Epithelial cell of esophagus (primary cell): ENCODE measurements at regions not wholly inside any gene's neighbourhood (a gene's known extent, or its start where the extent isn't known, plus 50 kb on each side); places are given as distances from the start of the nearest gene placed in this dataset.
"Not testable (repeated sequence)": the region's sequence is repeated elsewhere in the genome, so short reads cannot be mapped to it uniquely, and the experiment has no call there.

Experiments
- DNase-seq: peaks from one replicate; pipeline ENCODE4 v3.0.0; 2010; ENCODE audit warnings: low read depth
- H3K4me3 ChIP-seq: 2 replicates; pipeline ENCODE4 v1.5.1; 2011; ENCODE audit warnings: mild to moderate bottlenecking, low read length, control low read depth
- TF ChIP-seq, protein P1 (sequence below): IDR thresholded peaks from 2 replicates; pipeline ENCODE4 v1.5.1; 2011; ENCODE audit warnings: low read depth, mild to moderate bottlenecking, low read length, control low read depth, inconsistent platforms; ENCODE audit not compliant: insufficient read depth; ENCODE audit errors: missing control alignments

DNA sequence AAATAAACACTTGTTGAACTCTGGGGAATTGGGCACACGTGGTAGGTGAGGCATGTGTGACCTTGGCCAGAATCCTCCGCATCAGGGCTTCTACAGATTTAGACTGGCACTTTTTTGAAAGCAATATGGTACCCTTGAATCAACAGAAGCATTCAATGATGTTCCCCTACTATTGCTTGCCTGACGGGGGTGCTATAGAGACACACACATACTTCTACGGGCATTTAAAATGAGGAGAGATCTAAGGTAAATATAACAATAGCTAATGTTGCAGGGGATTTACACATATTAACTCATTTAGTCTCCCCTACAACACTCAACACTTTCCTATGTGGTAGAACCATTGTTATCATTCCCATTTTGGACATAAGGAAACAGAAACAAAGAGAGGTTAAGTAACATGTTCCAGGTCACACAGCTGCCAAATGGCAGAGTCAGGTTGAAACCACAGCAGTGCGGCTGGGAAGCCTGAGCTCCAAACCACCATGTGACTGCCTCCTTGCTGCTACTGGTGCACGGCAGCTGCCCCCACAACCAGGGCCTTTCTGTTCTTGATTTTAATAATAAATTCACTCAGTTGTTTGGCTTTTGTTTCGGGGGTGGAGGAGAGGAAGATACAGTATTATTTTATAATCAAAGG lies 147.4 kb downstream of the ZNF281 start:
- TF ChIP-seq, protein P1, sequence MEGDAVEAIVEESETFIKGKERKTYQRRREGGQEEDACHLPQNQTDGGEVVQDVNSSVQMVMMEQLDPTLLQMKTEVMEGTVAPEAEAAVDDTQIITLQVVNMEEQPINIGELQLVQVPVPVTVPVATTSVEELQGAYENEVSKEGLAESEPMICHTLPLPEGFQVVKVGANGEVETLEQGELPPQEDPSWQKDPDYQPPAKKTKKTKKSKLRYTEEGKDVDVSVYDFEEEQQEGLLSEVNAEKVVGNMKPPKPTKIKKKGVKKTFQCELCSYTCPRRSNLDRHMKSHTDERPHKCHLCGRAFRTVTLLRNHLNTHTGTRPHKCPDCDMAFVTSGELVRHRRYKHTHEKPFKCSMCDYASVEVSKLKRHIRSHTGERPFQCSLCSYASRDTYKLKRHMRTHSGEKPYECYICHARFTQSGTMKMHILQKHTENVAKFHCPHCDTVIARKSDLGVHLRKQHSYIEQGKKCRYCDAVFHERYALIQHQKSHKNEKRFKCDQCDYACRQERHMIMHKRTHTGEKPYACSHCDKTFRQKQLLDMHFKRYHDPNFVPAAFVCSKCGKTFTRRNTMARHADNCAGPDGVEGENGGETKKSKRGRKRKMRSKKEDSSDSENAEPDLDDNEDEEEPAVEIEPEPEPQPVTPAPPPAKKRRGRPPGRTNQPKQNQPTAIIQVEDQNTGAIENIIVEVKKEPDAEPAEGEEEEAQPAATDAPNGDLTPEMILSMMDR, result no peak
- no peak for DNase-seq
- no peak overlapping the region for H3K4me3 ChIP-seq

DNA sequence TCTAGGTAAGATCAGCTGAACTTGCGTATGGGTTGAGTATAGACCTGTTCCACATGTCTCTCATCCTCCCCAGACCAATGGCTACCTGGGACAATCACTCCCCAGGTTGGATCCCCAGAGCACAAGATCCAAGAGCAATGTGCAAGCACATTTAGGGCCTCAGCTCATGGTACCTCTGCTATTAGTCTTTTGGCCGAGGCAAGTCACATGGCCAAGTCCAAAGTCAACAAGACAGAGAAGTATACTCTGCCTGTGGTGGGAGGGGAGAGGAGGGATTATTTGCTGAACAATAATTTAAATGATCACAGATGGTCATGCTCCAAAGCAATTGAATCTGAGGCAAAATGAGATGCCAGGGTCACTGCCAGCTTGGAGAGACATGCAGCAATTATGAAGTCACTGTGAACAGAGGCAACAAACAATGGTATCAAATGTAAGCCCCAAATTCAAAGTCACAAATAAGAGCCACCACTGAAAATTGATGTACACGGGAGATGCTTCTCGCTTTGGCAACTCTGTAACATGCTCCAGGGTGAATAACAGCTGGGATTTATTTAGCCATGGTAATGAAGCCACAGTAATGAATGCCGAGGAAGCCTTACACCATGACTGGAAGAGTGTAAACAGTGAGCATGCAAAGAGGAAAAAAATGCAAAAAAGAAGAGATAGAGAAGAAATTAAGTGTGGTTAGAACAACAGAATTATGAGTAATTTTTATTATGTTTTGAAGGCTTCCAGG lies 149.1 kb downstream of the ZNF281 start:
- H3K4me3 ChIP-seq, result no peak overlapping the region
- TF ChIP-seq, protein P1, result no peak
- DNase-seq, result no peak

DNA sequence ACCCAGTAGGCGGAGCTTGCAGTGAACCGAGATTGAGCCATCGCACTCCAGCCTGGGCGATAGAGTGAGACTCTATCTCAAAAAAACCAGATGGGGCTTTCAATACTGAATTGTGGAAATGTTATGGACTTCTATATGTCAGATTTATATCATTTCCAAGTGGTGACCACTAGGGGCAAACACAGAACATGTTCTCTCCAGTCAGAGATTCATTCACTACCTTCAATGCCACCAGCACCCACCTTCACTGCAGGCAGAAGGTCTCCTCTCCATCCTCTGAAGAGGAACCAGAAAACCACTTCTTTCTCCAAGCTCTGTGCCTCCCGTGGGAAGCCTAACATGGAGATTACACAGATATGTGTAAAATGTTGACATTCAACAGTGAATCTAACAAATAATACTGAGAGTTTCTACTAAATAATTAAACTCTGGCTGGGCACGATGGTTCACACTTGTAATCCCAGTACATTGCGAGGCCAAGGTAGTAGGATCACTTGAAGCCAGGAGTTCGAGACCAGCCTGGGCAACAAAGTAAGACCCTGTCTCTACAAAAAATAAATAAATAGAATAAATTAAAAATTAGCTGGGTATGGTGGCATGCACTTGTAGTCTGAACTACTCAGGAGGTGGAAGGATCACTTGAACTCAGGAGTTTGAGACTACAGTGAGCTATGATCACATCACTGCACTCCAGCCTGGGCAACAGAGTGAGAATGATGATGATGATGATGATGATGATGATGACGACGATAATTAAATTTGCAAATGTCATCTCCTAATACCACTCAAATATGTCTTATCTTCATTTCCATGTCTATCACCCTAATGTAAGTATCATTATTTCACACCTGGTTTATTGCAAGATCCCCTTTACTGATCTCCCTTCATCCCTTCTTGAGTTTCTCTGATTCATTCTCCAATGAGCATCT lies 151.1 kb downstream of the ZNF281 start:
- H3K4me3 ChIP-seq, result no peak overlapping the region
- peak; percentile 48 for DNase-seq
- TF ChIP-seq, protein P1, result peak; percentile 55

DNA sequence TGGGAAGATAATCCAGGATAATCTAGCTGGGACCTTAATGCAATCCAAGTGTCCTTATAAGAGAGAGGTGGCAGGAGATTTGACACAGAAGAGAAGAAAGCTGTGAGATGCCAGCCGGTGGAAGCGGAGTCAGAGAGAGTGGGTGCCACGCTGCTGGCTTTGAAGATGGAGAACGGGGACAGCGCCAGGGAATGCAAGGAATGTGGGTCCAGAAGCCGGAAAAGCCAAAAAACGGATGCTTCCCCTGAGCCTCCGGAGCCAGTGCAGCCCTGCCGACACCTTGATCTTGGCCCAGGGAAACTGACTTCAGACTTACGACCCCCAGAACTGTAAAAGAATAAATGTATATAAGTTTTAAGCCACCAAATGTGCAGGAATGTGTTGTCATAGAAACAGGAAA lies 152.6 kb downstream of the ZNF281 start:
- no peak overlapping the region for H3K4me3 ChIP-seq
- no peak for DNase-seq
- TF ChIP-seq, protein P1, result no peak

DNA sequence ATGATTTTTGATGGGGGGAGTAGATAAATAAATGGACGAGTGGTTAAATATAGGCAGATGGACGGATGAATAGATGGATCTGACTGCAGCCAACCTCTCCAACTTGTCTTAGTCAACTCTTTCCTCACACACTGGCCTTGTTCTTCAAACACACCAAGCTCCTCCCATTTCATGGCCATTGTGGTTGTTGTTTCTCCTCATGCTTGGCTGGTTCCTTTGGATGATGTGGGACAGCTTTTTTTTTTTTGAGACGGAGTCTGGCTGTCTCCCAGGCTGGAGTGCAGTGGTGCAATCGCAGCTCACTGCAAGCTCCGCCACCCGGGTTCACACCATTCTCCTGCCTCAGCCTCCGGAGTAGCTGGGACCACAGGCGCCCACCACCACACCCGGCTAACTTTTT lies 155.2 kb downstream of the ZNF281 start:
- DNase-seq, H3K4me3 ChIP-seq: not testable (repeated sequence)

DNA sequence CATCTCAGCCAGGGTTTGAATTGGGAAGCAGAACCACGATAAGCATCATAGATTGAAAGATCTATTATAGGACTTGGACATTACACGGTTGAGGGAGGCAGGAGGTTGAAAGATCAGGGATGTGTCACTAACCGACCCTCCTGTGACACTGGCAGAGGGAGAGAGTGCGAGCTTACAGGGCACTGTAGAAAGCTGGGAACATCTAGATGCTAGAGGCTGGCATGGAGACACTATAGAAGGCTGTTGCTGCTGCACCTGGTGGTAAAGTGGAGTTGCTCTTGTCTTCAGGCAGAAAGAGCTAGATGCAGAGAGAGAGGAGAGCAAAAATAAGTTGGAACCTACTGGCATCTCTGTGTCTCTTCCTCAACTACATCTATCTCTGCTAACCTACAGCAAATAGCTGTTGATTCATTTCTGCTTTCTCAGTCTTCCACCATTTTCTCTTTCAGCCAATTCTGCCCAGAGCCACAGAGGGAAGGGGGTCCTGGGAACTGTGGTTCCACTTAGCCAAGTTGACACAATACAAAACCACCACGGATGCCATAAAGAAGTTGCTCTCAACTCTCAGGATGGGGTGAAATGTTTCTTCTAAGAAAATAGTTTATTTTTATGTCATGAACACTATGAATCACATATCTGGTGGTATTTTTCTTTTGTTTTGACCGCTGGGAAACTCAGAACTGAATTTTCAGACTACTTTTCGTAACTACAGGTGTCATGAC lies 155.9 kb downstream of the ZNF281 start:
- TF ChIP-seq, protein P1, result peak; percentile 9
- no peak for DNase-seq
- no peak overlapping the region for H3K4me3 ChIP-seq

DNA sequence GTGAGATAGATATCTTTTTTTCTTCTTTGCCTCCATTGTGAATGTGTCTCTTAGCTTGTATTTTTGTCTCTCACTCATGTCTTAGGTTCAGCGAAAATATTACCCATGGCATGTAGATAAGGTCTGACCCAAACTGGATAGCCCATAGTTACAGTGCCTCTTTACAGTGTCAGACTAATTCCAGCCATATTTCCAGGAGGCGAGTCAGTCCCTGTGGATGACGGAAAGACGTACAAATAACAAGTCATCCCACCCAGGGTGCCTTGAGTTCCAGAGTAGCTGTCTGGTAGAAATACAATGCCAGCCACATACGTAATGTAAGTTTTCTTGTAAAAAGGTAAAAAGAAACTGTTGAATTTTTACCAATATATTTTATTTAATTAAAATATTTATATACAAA lies 157.3 kb downstream of the ZNF281 start:
- no peak overlapping the region for H3K4me3 ChIP-seq
- TF ChIP-seq, protein P1, result no peak
- DNase-seq, result no peak
